ENCODE measurements at regions not wholly inside any gene's neighbourhood (a gene's known extent, or its start where the extent isn't known, plus 50 kb on each side); places are given as distances from the start of the nearest gene placed in this dataset.
"Not testable (repeated sequence)": the region's sequence is repeated elsewhere in the genome, so short reads cannot be mapped to it uniquely, and the experiment has no call there.

- TF ChIP-seq CTCF (IDR thresholded peaks at IDR 0.05; ENCODE audit: unreplicated experiment): no peak
- H3K27ac Mint-ChIP-seq (ENCODE audit: unreplicated experiment): no peak overlapping the region
- no peaks in the 10 kb centered on the region for H3K9me3 Mint-ChIP-seq (ENCODE audit: low read depth, unreplicated experiment)
- no TSS peak for BruUV-seq (replicated peaks)
- no peaks in the 10 kb centered on the region for H3K27me3 Mint-ChIP-seq (ENCODE audit: unreplicated experiment)
- H3K36me3 Mint-ChIP-seq (ENCODE audit: insufficient read depth, unreplicated experiment): peaks cover 6% of the 10 kb centered on the region
- peak overlapping the region; percentile 66 for H3K4me3 Mint-ChIP-seq (ENCODE audit: low read depth, unreplicated experiment)
- intact Hi-C loops (cut with micrococcal nuclease; ENCODE audit: unreplicated experiment): no loop called here
- peak; percentile 83 for DNase-seq
- CTCF ChIA-PET: no interaction called here
- no peaks in the 10 kb centered on the region for H3K4me1 Mint-ChIP-seq (ENCODE audit: low read depth, unreplicated experiment)
Observed at GRCh38 chr7:65269150-65269856, 104.4 kb upstream of the ZNF92 start.

DNA sequence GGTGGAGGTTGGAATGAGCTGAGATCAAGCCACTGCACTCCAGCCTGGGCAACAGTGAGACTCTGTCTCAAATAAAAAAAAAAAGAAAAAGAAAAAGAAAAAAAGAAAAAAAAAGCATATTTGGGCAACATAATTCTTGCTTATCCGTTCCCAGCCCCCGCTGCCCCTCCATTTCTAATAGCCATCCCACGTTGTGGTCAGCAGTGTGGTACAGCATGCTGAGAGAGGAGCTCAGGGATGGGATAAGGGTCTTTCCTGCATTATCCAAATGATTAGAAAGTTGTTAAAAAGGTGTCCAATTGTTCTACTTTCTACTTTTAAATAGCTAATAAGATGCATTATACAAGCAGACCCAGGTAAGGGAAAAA lies 104.9 kb upstream of the ZNF92 start:
- no peak for DNase-seq
- TF ChIP-seq CTCF (IDR thresholded peaks at IDR 0.05; ENCODE audit: unreplicated experiment): no peak
- H3K9me3 Mint-ChIP-seq (ENCODE audit: low read depth, unreplicated experiment): no peaks in the 10 kb centered on the region
- no peaks in the 10 kb centered on the region for H3K4me1 Mint-ChIP-seq (ENCODE audit: low read depth, unreplicated experiment)
- intact Hi-C loops (cut with micrococcal nuclease; ENCODE audit: unreplicated experiment): no loop called here
- no TSS peak for BruUV-seq (replicated peaks)
- H3K27me3 Mint-ChIP-seq (ENCODE audit: unreplicated experiment): no peaks in the 10 kb centered on the region
- peaks cover 6% of the 10 kb centered on the region for H3K36me3 Mint-ChIP-seq (ENCODE audit: insufficient read depth, unreplicated experiment)
- H3K4me3 Mint-ChIP-seq (ENCODE audit: low read depth, unreplicated experiment): peak overlapping the region; percentile 66
- CTCF ChIA-PET: no interaction called here
- no peak overlapping the region for H3K27ac Mint-ChIP-seq (ENCODE audit: unreplicated experiment)

DNA sequence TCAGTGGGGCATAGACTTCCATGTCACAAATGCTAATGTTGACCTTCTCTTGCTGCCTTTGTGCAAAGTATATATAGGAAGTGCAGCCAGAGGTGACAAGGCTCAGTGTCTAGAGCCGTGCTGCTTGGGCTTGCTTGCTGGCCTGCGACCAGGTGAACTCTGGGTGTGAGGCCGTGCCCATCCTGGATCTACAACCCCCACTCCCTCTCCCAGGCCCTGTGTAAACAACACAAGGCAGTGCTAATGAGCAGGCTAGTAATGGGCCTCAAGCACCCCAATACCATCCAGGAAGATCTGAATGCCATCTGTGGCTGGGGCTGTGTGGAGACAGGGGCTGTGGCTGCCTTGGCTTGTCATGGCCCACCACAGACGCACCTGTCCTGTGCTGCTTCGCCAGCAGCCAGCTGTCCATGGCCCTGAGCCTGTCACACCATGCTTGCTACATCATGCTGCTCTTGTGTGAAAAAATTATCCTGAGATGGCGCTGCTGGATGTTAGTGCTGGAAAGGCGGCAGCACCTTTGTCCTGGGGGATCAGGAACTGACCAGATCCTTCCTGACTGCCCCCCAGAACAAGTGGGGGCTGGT lies 107.6 kb upstream of the ZNF92 start:
- H3K27me3 Mint-ChIP-seq (ENCODE audit: unreplicated experiment): no peaks in the 10 kb centered on the region
- BruUV-seq (replicated peaks): no TSS peak
- intact Hi-C loops (cut with micrococcal nuclease; ENCODE audit: unreplicated experiment): no loop called here
- H3K9me3 Mint-ChIP-seq (ENCODE audit: low read depth, unreplicated experiment): no peaks in the 10 kb centered on the region
- no peak overlapping the region for H3K27ac Mint-ChIP-seq (ENCODE audit: unreplicated experiment)
- TF ChIP-seq CTCF (IDR thresholded peaks at IDR 0.05; ENCODE audit: unreplicated experiment): no peak
- no peaks in the 10 kb centered on the region for H3K4me1 Mint-ChIP-seq (ENCODE audit: low read depth, unreplicated experiment)
- DNase-seq: no peak
- CTCF ChIA-PET: no interaction called here
- no peak overlapping the region for H3K4me3 Mint-ChIP-seq (ENCODE audit: low read depth, unreplicated experiment)
- H3K36me3 Mint-ChIP-seq (ENCODE audit: insufficient read depth, unreplicated experiment): peaks cover 6% of the 10 kb centered on the region

DNA sequence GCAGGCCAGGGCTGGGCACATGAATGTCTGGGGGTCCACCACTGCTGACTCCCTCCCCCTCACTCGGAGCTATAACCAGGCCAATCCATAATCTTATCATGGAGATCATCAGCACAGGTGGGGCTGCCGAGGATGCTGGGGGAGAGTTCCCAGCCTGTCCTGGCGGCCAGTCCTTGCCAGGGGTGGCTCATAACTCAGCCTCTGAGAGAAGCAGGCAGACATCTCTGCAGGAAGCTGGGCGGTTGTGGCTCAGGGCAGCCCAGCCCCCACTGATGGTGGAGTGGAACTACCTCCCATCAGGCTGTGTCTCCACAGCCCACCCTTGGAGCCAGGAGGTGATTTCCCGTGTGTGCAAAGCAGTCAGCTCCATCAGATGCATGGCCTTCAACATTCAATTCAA lies 109.4 kb upstream of the ZNF92 start:
- no peak for TF ChIP-seq CTCF (IDR thresholded peaks at IDR 0.05; ENCODE audit: unreplicated experiment)
- H3K27ac Mint-ChIP-seq (ENCODE audit: unreplicated experiment): no peak overlapping the region
- CTCF ChIA-PET: no interaction called here
- no peaks in the 10 kb centered on the region for H3K27me3 Mint-ChIP-seq (ENCODE audit: unreplicated experiment)
- H3K4me1 Mint-ChIP-seq (ENCODE audit: low read depth, unreplicated experiment): no peaks in the 10 kb centered on the region
- BruUV-seq (replicated peaks): no TSS peak
- peaks cover 3% of the 10 kb centered on the region for H3K36me3 Mint-ChIP-seq (ENCODE audit: insufficient read depth, unreplicated experiment)
- H3K9me3 Mint-ChIP-seq (ENCODE audit: low read depth, unreplicated experiment): no peaks in the 10 kb centered on the region
- no peak for DNase-seq
- H3K4me3 Mint-ChIP-seq (ENCODE audit: low read depth, unreplicated experiment): no peak overlapping the region
- intact Hi-C loops (cut with micrococcal nuclease; ENCODE audit: unreplicated experiment): no loop called here

DNA sequence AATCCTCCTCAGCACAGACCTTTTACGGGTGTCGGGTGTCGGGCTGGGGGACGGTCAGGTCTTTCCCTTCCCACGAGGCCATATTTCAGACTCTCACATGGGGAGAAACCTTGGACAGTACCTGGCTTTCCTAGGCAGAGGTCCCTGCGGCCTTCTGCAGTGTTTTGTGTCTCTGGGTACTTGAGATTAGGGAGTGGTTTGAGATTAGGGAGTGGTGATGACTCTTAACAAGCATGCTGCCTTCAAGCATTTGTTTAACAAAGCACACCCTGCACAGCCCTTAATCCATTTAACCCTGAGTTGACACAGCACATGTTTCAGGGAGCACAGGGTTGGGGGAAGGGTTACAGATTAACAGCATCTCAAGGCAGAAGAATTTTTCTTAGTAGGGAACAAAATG lies 113.0 kb upstream of the ZNF92 start:
- H3K4me1 Mint-ChIP-seq (ENCODE audit: low read depth, unreplicated experiment); H3K9me3 Mint-ChIP-seq (ENCODE audit: low read depth, unreplicated experiment); DNase-seq; H3K27me3 Mint-ChIP-seq (ENCODE audit: unreplicated experiment); H3K36me3 Mint-ChIP-seq (ENCODE audit: insufficient read depth, unreplicated experiment); H3K27ac Mint-ChIP-seq (ENCODE audit: unreplicated experiment); H3K4me3 Mint-ChIP-seq (ENCODE audit: low read depth, unreplicated experiment); intact Hi-C loops (cut with micrococcal nuclease; ENCODE audit: unreplicated experiment); BruUV-seq (replicated peaks); CTCF ChIA-PET: not testable (repeated sequence)

DNA sequence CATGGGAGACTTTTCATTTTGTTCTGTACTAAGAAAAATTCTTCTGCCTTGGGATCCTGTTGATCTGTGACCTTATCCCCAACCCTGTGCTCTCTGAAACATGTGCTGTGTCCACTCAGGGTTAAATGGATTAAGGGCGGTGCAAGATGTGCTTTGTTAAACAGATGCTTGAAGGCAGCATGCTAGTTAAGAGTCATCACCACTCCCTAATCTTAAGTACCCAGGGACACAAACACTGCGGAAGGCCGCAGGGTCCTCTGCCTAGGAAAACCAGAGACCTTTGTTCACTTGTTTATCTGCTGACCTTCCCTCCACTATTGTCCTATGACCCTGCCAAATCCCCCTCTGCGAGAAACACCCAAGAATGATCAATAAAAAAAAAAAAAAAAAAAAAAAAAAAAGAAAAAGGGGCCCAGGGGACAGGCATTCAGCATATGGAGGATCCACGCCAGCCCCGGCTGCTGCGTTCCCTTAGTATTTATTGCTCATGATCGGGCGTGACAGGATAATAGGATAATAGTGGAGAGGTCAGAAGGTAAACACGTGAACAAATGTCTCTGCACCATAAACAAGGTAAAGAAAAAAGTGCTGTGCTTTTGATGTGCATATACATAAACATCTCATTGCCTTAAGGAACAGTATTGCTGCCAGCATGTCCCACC lies 113.7 kb upstream of the ZNF92 start:
- DNase-seq; intact Hi-C loops (cut with micrococcal nuclease; ENCODE audit: unreplicated experiment); H3K9me3 Mint-ChIP-seq (ENCODE audit: low read depth, unreplicated experiment); H3K4me1 Mint-ChIP-seq (ENCODE audit: low read depth, unreplicated experiment); H3K27ac Mint-ChIP-seq (ENCODE audit: unreplicated experiment); H3K27me3 Mint-ChIP-seq (ENCODE audit: unreplicated experiment); CTCF ChIA-PET; H3K4me3 Mint-ChIP-seq (ENCODE audit: low read depth, unreplicated experiment); H3K36me3 Mint-ChIP-seq (ENCODE audit: insufficient read depth, unreplicated experiment); BruUV-seq (replicated peaks): not testable (repeated sequence)

Data from Calu3 (cell line).